NCI-H82 treated with DMSO at 0.1 percent for 48 hours (cell line): ENCODE measurements at regions not wholly inside any gene's neighbourhood (a gene's known extent, or its start where the extent isn't known, plus 50 kb on each side); places are given as distances from the start of the nearest gene placed in this dataset.
"Not testable (repeated sequence)": the region's sequence is repeated elsewhere in the genome, so short reads cannot be mapped to it uniquely, and the experiment has no call there.

Experiments used
- DNase-seq: peaks from one replicate; lab custom pipeline; 2025; ENCODE audit not compliant: unreplicated experiment; lab: John Stamatoyannopoulos, UW

DNA sequence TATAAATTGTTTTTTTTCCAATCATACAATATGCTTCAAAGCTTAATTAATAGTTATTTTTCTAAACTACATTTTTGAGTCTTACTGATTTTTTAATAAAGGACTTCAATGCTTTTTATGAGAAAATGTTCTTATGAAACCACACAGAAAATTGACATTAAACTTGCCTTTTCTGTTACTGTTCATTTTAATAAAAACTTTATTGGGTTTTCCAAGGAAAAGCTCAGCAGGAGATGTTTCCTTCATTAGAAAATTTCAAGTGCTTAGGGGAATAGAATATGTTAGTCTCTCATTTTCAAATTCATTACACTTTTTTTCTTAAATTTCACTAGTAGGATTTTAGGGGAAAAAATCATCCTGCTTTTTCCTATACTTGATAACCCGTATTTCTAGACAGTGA lies 711.4 kb downstream of the DIPK2A start:
- no peak for DNase-seq

DNA sequence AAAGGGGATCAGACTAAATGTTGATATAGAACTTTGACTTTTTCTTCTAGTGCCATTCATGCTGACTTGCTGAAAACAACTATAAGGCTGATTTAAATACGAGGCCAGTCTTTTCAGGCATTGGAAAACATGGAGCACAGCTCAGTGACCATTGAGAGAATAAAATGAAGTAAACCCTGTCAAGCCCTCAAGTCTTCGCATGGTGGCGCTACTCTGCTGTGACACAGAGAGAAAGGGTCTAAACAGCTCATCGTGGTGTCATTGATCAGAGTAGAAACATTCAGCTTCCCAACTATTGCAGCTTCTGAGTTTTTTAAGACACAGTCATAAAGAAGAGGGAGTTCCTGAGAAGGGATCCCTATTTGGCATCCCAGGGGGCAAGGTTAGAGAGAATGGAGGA lies 716.2 kb downstream of the DIPK2A start:
- no peak for DNase-seq

GRCh38 chr3:144692488-144692887 lies 720.9 kb downstream of the DIPK2A start:
- DNase-seq, result no peak

- no peak for DNase-seq
Observed at GRCh38 chr3:144708437-144708836, 736.8 kb downstream of the DIPK2A start.

DNA sequence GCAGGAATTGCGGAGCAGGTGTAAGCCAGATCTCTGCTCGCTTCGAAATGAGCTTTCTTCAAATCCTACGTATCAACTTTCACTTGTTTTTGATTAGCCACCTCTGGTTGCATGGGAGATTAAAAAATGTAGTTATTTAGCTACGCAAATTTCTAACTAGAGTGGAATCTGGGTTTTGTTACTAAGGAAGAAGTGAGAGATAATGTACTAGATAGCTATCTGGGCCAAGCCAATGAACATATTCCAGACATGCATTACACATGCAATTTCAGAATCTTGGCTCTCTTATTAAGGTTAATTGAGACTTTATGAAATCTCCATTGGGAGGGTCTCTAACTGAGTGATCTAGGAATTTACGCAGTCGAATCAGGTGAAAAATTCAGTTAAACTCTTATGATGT lies 765.7 kb downstream of the DIPK2A start:
- DNase-seq, result no peak

GRCh38 chr3:144743225-144743668 lies 771.6 kb downstream of the DIPK2A start:
- no peak for DNase-seq

GRCh38 chr3:144744473-144744872 lies 772.9 kb downstream of the DIPK2A start:
- DNase-seq, result no peak

GRCh38 chr3:144746631-144747030 lies 775.0 kb downstream of the DIPK2A start:
- no peak for DNase-seq

DNA sequence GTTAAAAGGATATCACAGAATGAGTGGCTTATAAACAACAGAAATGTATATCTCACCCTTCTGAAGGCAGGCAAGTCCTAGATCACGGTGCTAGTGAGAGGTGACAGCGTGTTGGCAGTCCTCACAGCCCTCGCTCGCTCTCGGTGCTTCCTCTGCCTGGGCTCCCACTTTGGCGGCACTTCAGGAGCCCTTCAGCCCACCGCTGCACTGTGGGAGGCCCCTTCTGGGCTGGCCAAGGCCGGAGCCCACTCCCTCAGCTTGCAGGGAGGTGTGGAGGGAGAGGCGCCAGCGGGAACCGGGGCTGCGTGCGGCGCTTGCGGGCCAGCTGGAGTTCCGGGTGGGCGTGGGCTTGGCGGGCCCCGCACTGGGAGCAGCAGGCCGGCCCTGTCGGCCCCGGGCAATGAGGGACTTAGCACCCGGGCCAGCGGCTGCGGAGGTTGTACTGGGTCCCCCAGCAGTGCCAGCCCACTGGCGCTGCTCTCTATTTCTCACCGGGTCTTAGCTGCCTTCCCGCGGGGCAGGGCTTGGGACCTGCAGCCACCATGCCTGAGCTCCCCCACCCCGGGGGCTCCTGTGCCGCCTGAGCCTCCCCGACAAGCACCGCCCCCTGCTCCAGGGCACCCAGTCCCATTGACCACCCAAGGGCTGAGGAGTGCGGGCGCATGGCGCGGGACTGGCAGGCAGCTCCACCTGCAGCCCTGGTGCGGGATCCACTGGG lies 778.1 kb downstream of the DIPK2A start:
- not testable (repeated sequence) for DNase-seq

GRCh38 chr3:144754076-144754783 lies 782.6 kb downstream of the DIPK2A start:
- no peak for DNase-seq

- DNase-seq, result no peak
Observed at GRCh38 chr3:144756704-144757440, 785.2 kb downstream of the DIPK2A start.

- DNase-seq, result no peak
Observed at GRCh38 chr3:144760831-144761230, 789.2 kb downstream of the DIPK2A start.

DNA sequence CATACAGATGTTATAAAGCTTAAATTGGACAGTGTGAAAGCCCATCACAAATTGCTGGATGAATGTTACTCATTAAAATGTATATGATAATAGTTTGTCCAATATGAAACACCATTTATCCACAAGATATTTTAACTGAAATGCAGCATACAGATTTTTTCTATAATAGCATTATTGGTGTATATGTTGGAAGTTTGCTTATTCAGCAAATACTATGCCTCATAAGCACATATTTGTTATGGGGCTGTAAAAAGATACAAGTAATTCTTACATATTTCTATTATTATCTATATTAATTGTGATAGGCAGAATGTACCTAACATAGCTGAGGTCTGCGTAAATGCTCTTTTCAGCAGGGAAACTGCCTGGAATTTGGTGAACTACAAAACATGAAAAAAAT lies 790.5 kb downstream of the DIPK2A start:
- DNase-seq, result no peak

GRCh38 chr3:144763878-144764454 lies 792.3 kb downstream of the DIPK2A start:
- no peak for DNase-seq

DNA sequence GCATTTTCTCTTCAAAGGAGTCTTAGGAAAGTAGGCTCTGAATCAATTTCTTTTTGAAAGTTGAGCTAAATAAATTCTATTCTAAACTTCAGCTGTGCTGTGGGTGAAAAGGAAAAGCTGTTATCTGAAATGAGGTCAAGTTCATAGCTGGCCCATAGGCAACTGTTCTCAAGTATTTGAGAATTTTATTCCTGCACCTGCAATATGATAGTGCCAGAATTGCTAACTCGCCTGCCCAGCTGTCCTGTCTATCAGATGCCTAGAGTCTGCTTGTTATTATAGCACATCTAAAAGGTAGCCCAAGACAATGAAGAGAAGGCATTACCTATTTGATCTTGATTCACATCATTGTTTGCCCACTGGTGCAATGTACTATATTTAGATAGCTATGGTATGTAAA lies 798.7 kb downstream of the DIPK2A start:
- no peak for DNase-seq

- peak; percentile 18 for DNase-seq
Observed at GRCh38 chr3:144770915-144771351, 799.3 kb downstream of the DIPK2A start.

DNA sequence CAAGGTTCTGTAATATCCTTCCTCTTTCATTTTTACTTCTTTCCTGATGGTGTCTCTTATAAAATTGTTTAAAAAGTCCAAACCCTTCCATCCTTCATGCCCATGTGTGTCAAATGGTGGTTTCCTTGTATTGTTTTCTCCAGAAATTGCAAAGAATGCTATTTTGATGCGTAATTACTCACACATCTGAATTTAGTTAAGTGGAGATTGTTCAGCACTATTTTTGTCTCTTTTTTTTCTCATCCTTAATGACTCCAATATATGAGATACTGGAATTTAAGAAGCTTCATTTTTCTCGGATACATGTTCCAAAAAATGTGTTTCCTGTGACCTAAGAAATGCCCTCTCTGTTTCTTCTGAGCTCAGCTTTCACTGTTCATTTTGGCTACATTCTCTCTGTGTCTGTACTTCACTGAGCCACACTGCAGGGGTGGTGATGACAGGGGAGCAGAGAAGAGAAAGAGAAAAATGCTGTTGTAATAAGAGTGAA lies 799.8 kb downstream of the DIPK2A start:
- no peak for DNase-seq

GRCh38 chr3:144772372-144772771 lies 800.7 kb downstream of the DIPK2A start:
- DNase-seq, result no peak

- no peak for DNase-seq
Observed at GRCh38 chr3:144773350-144773749, 801.7 kb downstream of the DIPK2A start.

DNA sequence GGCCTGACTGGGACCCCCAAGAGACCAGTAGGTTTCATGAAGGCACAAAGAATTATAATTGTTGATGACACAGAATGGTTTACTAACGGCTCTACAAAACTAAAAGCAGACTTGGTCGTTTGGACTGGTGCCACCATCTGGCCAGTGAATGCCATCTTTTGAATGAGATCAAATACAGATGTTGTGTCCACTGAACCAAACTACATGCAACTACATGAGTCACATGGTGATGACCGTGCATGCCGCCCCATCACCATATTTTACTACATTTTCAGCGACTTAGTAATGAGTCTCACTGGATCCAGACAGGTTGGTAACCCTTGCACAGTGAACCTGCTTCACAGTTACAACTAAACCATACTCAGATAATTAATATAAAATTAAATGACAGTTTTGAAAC lies 803.3 kb downstream of the DIPK2A start:
- DNase-seq, result no peak

- DNase-seq, result no peak
Observed at GRCh38 chr3:144775551-144775950, 803.9 kb downstream of the DIPK2A start.
